HEK293 (cell line): ENCODE measurements at regions not wholly inside any gene's neighbourhood (a gene's known extent, or its start where the extent isn't known, plus 50 kb on each side); places are given as distances from the start of the nearest gene placed in this dataset.
A peak's percentile ranks its signal among the peaks of the same experiment; 100 is the strongest.

Source experiments
- CTCF ChIA-PET: fragments of 350-600 bp; formaldehyde crosslinking; extraction: SDS; loops from one replicate; lab custom pipeline; 2021; ENCODE audit warnings: antibody characterized with exemption; lab: Yijun Ruan, JAX
- POLR2A ChIA-PET: fragments of 300-600 bp; formaldehyde crosslinking; extraction: SDS; loops from one replicate; lab custom pipeline; 2020; ENCODE audit warnings: antibody characterized with exemption, inconsistent platforms; lab: Yijun Ruan, JAX
- H3K27ac ChIP-seq: fragments of 200-500 bp; sonication (Bioruptor generic); 2 replicates; pipeline ENCODE4 v1.5.1; 2014; ENCODE audit warnings: low read depth, low read length, control low read depth, inconsistent platforms; ENCODE audit errors: extremely low read depth
- H3K36me3 ChIP-seq, 2 experiments: fragments of 200-500 bp in 1 of 2; sonication (Bioruptor generic) in 1 of 2; 1 replicate in 1 of 2; 2 replicates in 1 of 2; pipeline ENCODE4 v1.5.1; 2014 to 2017; ENCODE audit warnings: inconsistent platforms in 2 of 2, low read length in 2 of 2; ENCODE audit not compliant: control insufficient read depth in 2 of 2, insufficient read depth in 1 of 2
- H3K4me1 ChIP-seq: fragments of 200-500 bp; sonication (Bioruptor generic); 2 replicates; pipeline ENCODE4 v1.5.1; 2014; ENCODE audit warnings: mild to moderate bottlenecking, low read length, inconsistent platforms; ENCODE audit not compliant: control insufficient read depth, insufficient read depth
- H3K4me3 ChIP-seq: 2 replicates; pipeline ENCODE4 v1.5.1; 2011; ENCODE audit warnings: low read depth, mild to moderate bottlenecking, control low read depth, low read length, moderate library complexity
- H3K9me3 ChIP-seq: fragments of 200-500 bp; sonication (Bioruptor generic); 2 replicates; pipeline ENCODE4 v1.5.1; 2014; ENCODE audit warnings: low read depth, low read length, inconsistent platforms; ENCODE audit not compliant: control insufficient read depth, insufficient read depth
- EGR2 ChIP-seq: fragments of 450-650 bp; formaldehyde crosslinking; IDR thresholded peaks from 2 replicates; pipeline ENCODE4 v1.5.1; 2016; ENCODE audit warnings: low read depth, missing biosample characterization, missing genetic modification characterization
- KLF16 ChIP-seq: fragments of 450-650 bp; formaldehyde crosslinking; IDR thresholded peaks from 2 replicates; pipeline ENCODE4 v1.5.1; 2017; ENCODE audit warnings: missing biosample characterization, missing genetic modification characterization
- OSR2 ChIP-seq: fragments of 450-650 bp; formaldehyde crosslinking; IDR thresholded peaks from 2 replicates; pipeline ENCODE4 v1.5.1; 2016; ENCODE audit warnings: missing biosample characterization, missing genetic modification characterization
- OVOL3 ChIP-seq: fragments of 450-650 bp; formaldehyde crosslinking; IDR thresholded peaks from 2 replicates; pipeline ENCODE4 v1.5.1; 2016; ENCODE audit warnings: missing biosample characterization, missing genetic modification characterization
- PRDM1 ChIP-seq: fragments of 450-650 bp; formaldehyde crosslinking; IDR thresholded peaks from 2 replicates; pipeline ENCODE4; 2016; ENCODE audit warnings: missing biosample characterization, missing genetic modification characterization
- REST ChIP-seq: fragments of 450-650 bp; formaldehyde crosslinking; IDR thresholded peaks from 2 replicates; pipeline ENCODE4 v1.5.1; 2016; ENCODE audit warnings: missing biosample characterization, missing genetic modification characterization
- SP2 ChIP-seq: fragments of 450-650 bp; formaldehyde crosslinking; IDR thresholded peaks from 2 replicates; pipeline ENCODE4 v1.5.1; 2016; ENCODE audit warnings: missing biosample characterization, missing genetic modification characterization
- ZBTB1 ChIP-seq: fragments of 450-650 bp; formaldehyde crosslinking; IDR thresholded peaks from 2 replicates; pipeline ENCODE4 v1.5.1; 2016; ENCODE audit warnings: missing biosample characterization, missing genetic modification characterization
- ZBTB21 ChIP-seq: fragments of 450-650 bp; formaldehyde crosslinking; IDR thresholded peaks from 2 replicates; pipeline ENCODE4 v1.5.1; 2017; ENCODE audit warnings: missing biosample characterization, missing genetic modification characterization
- ZNF10 ChIP-seq: fragments of 450-650 bp; formaldehyde crosslinking; IDR thresholded peaks from 2 replicates; pipeline ENCODE4 v1.5.1; 2017; ENCODE audit warnings: missing biosample characterization, missing genetic modification characterization
- ZNF121 ChIP-seq: fragments of 450-650 bp; formaldehyde crosslinking; IDR thresholded peaks from 2 replicates; pipeline ENCODE4 v1.5.1; 2016; ENCODE audit warnings: missing biosample characterization, missing genetic modification characterization
- ZNF148 ChIP-seq: fragments of 450-650 bp; formaldehyde crosslinking; IDR thresholded peaks from 2 replicates; pipeline ENCODE4 v1.5.0; 2017; ENCODE audit warnings: missing biosample characterization, missing genetic modification characterization, borderline replicate concordance
- ZNF169 ChIP-seq: fragments of 450-650 bp; formaldehyde crosslinking; IDR thresholded peaks from 2 replicates; pipeline ENCODE4 v1.5.1; 2016; ENCODE audit warnings: missing biosample characterization, missing genetic modification characterization
- ZNF24 ChIP-seq: fragments of 450-650 bp; formaldehyde crosslinking; IDR thresholded peaks from 2 replicates; pipeline ENCODE4 v1.5.1; 2016; ENCODE audit warnings: missing biosample characterization, missing genetic modification characterization
- ZNF366 ChIP-seq: fragments of 450-650 bp; formaldehyde crosslinking; conservative IDR thresholded peaks from 2 replicates; pipeline ENCODE4 v1.5.1; 2016; ENCODE audit warnings: missing biosample characterization, missing genetic modification characterization
- ZNF37A ChIP-seq: fragments of 450-650 bp; IDR thresholded peaks from 2 replicates; pipeline ENCODE4 v1.5.1; 2018; ENCODE audit warnings: missing biosample characterization, missing genetic modification characterization
- ZNF394 ChIP-seq: fragments of 450-650 bp; formaldehyde crosslinking; IDR thresholded peaks from 2 replicates; pipeline ENCODE4 v1.5.1; 2016; ENCODE audit warnings: missing biosample characterization, missing genetic modification characterization, mild to moderate bottlenecking, moderate library complexity, borderline replicate concordance
- ZNF488 ChIP-seq: fragments of 450-650 bp; formaldehyde crosslinking; IDR thresholded peaks from 2 replicates; pipeline ENCODE4 v1.5.1; 2016; ENCODE audit warnings: missing biosample characterization, missing genetic modification characterization
- ZNF530 ChIP-seq: fragments of 450-650 bp; formaldehyde crosslinking; IDR thresholded peaks from 2 replicates; pipeline ENCODE4 v1.5.1; 2016; ENCODE audit warnings: low read depth, missing biosample characterization, missing genetic modification characterization
- ZNF549 ChIP-seq: fragments of 450-650 bp; IDR thresholded peaks from 2 replicates; pipeline ENCODE4 v1.5.1; 2018; ENCODE audit warnings: missing biosample characterization, missing genetic modification characterization, mild to moderate bottlenecking, inconsistent platforms, moderate library complexity
- ZNF571 ChIP-seq: fragments of 450-650 bp; formaldehyde crosslinking; IDR thresholded peaks from 2 replicates; pipeline ENCODE4 v1.5.0; 2017; ENCODE audit warnings: missing biosample characterization, missing genetic modification characterization
- ZNF623 ChIP-seq: fragments of 450-650 bp; formaldehyde crosslinking; IDR thresholded peaks from 2 replicates; pipeline ENCODE4 v1.5.1; 2016; ENCODE audit warnings: missing biosample characterization, missing genetic modification characterization
- ZNF654 ChIP-seq: fragments of 450-650 bp; formaldehyde crosslinking; IDR thresholded peaks from 2 replicates; pipeline ENCODE4 v1.5.1; 2016; ENCODE audit warnings: low read depth, missing biosample characterization, missing genetic modification characterization
- ZSCAN16 ChIP-seq: fragments of 450-650 bp; formaldehyde crosslinking; IDR thresholded peaks from 2 replicates; pipeline ENCODE4 v1.5.1; 2016; ENCODE audit warnings: missing biosample characterization, missing genetic modification characterization

GRCh38 chr3:16825617-16826204 lies 59.0 kb upstream of the PLCL2 start:
- H3K4me1 ChIP-seq: no peaks in the 10 kb centered on the region
- ChIA-PET CTCF (no interaction called here), POLR2A (no interaction called here)
- TF ChIP-seq ZNF169 (no peak), ZSCAN16 (tag by site-specific recombination) (no peak), OVOL3 (tag by site-specific recombination) (no peak), PRDM1 (tag by site-specific recombination) (no peak), ZBTB21 (tag by site-specific recombination) (no peak), ZNF148 (tag by site-specific recombination) (no peak), ZNF24 (tag by site-specific recombination) (no peak), ZNF121 (no peak), SP2 (no peak), ZNF549 (tag by site-specific recombination) (no peak), REST (tag by site-specific recombination) (no peak), EGR2 (tag by site-specific recombination) (no peak), ZNF530 (tag by site-specific recombination) (no peak)
- no peaks in the 10 kb centered on the region for H3K36me3 ChIP-seq
- H3K27ac ChIP-seq: no peak overlapping the region
- no peak overlapping the region for H3K4me3 ChIP-seq
- H3K9me3 ChIP-seq: no peaks in the 10 kb centered on the region

- ChIA-PET POLR2A (interaction anchor here (0.6 kb wide), 1 partner anchor 24 kb away, joined by 3 read pairs; no protein-coding TSS in a partner anchor), CTCF (interaction anchor here (0.6 to 2.3 kb wide), 15 partner anchors 10 to 404 kb away, joined by 3 to 16 read pairs (median 4); no protein-coding TSS in a partner anchor)
- Histone ChIP-seq H3K4me3 (no peak overlapping the region), H3K27ac (no peak overlapping the region), H3K4me1 (no peaks in the 10 kb centered on the region), H3K9me3 (no peaks in the 10 kb centered on the region), H3K36me3 (no peaks in the 10 kb centered on the region)
- no peak for TF ChIP-seq ZNF623 (tag by site-specific recombination)
- no peak for TF ChIP-seq ZBTB1 (tag by site-specific recombination)
- peak; percentile 61 for TF ChIP-seq ZNF654
Observed at GRCh38 chr3:16828815-16829214, 55.9 kb upstream of the PLCL2 start.

- H3K27ac ChIP-seq: no peak overlapping the region
- ChIA-PET CTCF (no interaction called here), POLR2A (no interaction called here)
- no peaks in the 10 kb centered on the region for H3K36me3 ChIP-seq
- H3K9me3 ChIP-seq: no peaks in the 10 kb centered on the region
- H3K4me1 ChIP-seq: no peaks in the 10 kb centered on the region
- H3K4me3 ChIP-seq: no peak overlapping the region
- TF ChIP-seq KLF16 (no peak), ZNF394 (no peak), ZNF488 (tag by site-specific recombination) (no peak), OSR2 (tag by site-specific recombination) (no peak), ZNF571 (tag by site-specific recombination) (no peak), ZNF10 (tag by site-specific recombination) (no peak), ZNF366 (tag by site-specific recombination) (no peak), ZNF37A (tag by site-specific recombination) (no peak)
Observed at GRCh38 chr3:16831846-16832245, 52.9 kb upstream of the PLCL2 start.
